SK-N-SH (cell line): ENCODE measurements at regions not wholly inside any gene's neighbourhood (a gene's known extent, or its start where the extent isn't known, plus 50 kb on each side); places are given as distances from the start of the nearest gene placed in this dataset.

Experiments used
- CTCF ChIA-PET: fragments of 300-600, 350-600 bp; formaldehyde crosslinking; extraction: SDS; loops from one replicate; lab custom pipeline; 2021; lab: Yijun Ruan, JAX
- POLR2A ChIA-PET: fragments of 350-600 bp; sonication (Branson Sonifier 250); formaldehyde crosslinking; extraction: SDS; loops from one replicate; lab custom pipeline; 2020; ENCODE audit warnings: antibody characterized with exemption, inconsistent platforms; lab: Yijun Ruan, JAX
- DNase-seq: peaks from one replicate; pipeline ENCODE4 v3.0.0; 2012
- H2AFZ ChIP-seq: fragments of 200-600 bp; sonication (generic); 2 replicates; pipeline ENCODE4 v1.8.1; 2016; ENCODE audit warnings: antibody characterized with exemption, mild to moderate bottlenecking, low read depth
- H3F3A ChIP-seq: fragments of 200-600 bp; sonication (generic); replicated peaks from 2 replicates; pipeline ENCODE3; 2016; ENCODE audit warnings: antibody characterized with exemption, mild to moderate bottlenecking; ENCODE audit not compliant: insufficient read depth
- H3K27ac ChIP-seq, 2 experiments: fragments of 200-500 bp in 1 of 2; fragments of 200-600 bp in 1 of 2; sonication (Bioruptor generic) in 1 of 2; sonication (generic), shearing (Covaris generic) in 1 of 2; 2 replicates each; pipeline versions ENCODE4 v1.5.1 to v1.6.1; 2014 to 2016; ENCODE audit warnings: low read depth in 2 of 2, inconsistent platforms in 1 of 2, low read length in 1 of 2, mild to moderate bottlenecking in 1 of 2, mixed read lengths in 1 of 2
- H3K27me3 ChIP-seq: fragments of 200-600 bp; sonication (generic), shearing (Covaris generic); 2 replicates; pipeline ENCODE4 v1.6.1; 2016; ENCODE audit warnings: mixed run types; ENCODE audit not compliant: insufficient read depth
- H3K36me3 ChIP-seq, 2 experiments: fragments of 200-500 bp in 1 of 2; fragments of 200-600 bp in 1 of 2; sonication (Bioruptor generic) in 1 of 2; sonication (generic) in 1 of 2; replicated peaks in 1 of 2; 2 replicates each; pipeline versions ENCODE3 to v1.5.1; 2014 to 2016; ENCODE audit warnings: low read length in 1 of 2, mild to moderate bottlenecking in 1 of 2; ENCODE audit not compliant: insufficient read depth in 2 of 2, control insufficient read depth in 1 of 2
- H3K4me1 ChIP-seq, 2 experiments: fragments of 200-500 bp in 1 of 2; fragments of 200-600 bp in 1 of 2; sonication (Bioruptor generic) in 1 of 2; sonication (generic), shearing (Covaris generic) in 1 of 2; 2 replicates each; pipeline versions ENCODE4 v1.5.1 to v1.6.1; 2014 to 2016; ENCODE audit warnings: low read depth in 1 of 2, low read length in 1 of 2, mixed run types in 1 of 2; ENCODE audit not compliant: insufficient read depth in 2 of 2, control insufficient read depth in 1 of 2
- H3K4me2 ChIP-seq: fragments of 200-600 bp; sonication (generic), shearing (Covaris generic); 2 replicates; pipeline ENCODE4 v1.6.1; 2017; ENCODE audit warnings: mixed run types
- H3K4me3 ChIP-seq, 2 experiments: fragments of 200-500 bp in 1 of 2; fragments of 200-600 bp in 1 of 2; sonication (Bioruptor generic) in 1 of 2; sonication (generic), shearing (Covaris generic) in 1 of 2; 2 replicates each; pipeline versions ENCODE4 v1.5.1 to v1.8.1; 2014 to 2016; ENCODE audit warnings: low read depth in 2 of 2, inconsistent platforms in 1 of 2, low read length in 1 of 2, mild to moderate bottlenecking in 1 of 2, mixed read lengths in 1 of 2, moderate library complexity in 1 of 2
- H3K79me2 ChIP-seq: fragments of 200-600 bp; sonication (generic); 2 replicates; pipeline ENCODE4 v1.8.1; 2017; ENCODE audit warnings: mild to moderate bottlenecking; ENCODE audit not compliant: insufficient read depth
- H3K9ac ChIP-seq: fragments of 200-600 bp; sonication (generic); 2 replicates; pipeline ENCODE4 v1.6.1; 2017; ENCODE audit warnings: mixed run types
- H3K9me2 ChIP-seq: fragments of 200-600 bp; sonication (generic); 2 replicates; pipeline ENCODE4 v1.6.1; 2017; ENCODE audit warnings: mixed run types
- H3K9me3 ChIP-seq: fragments of 200-600 bp; sonication (generic); 2 replicates; pipeline ENCODE4 v1.6.1; 2017; ENCODE audit warnings: mixed run types, mild to moderate bottlenecking, moderate library complexity
- H4K20me1 ChIP-seq: fragments of 200-600 bp; sonication (generic); 2 replicates; pipeline ENCODE4 v1.6.1; 2017; ENCODE audit warnings: mild to moderate bottlenecking, mixed run types; ENCODE audit not compliant: insufficient read depth
- CHD2 ChIP-seq: fragments of 150-350 bp; IDR thresholded peaks from 2 replicates; pipeline ENCODE4 v1.6.1; 2018; ENCODE audit warnings: low read length; ENCODE audit not compliant: partially characterized antibody
- ELF1 ChIP-seq: IDR thresholded peaks from 2 replicates; pipeline ENCODE4 v1.4.0; 2012
- EZH2phosphoT487 ChIP-seq: fragments of 200-600 bp; sonication (generic); IDR thresholded peaks from 2 replicates; pipeline ENCODE4 v1.6.1; 2017; ENCODE audit warnings: low read depth, mixed run types, mild to moderate bottlenecking, antibody characterized with exemption, moderate library complexity, borderline replicate concordance
- FOSL2 ChIP-seq: IDR thresholded peaks from 2 replicates; pipeline ENCODE4 v1.4.0; 2012; ENCODE audit warnings: low read depth, mild to moderate bottlenecking, moderate library complexity, borderline replicate concordance
- FOXJ3 ChIP-seq: sonication (generic); formaldehyde crosslinking; IDR thresholded peaks from 2 replicates; pipeline ENCODE4 v1.5.1; 2020; ENCODE audit warnings: mild to moderate bottlenecking, missing genetic modification reagents
- FOXM1 ChIP-seq: IDR thresholded peaks from 2 replicates; pipeline ENCODE4 v1.4.0; 2012; ENCODE audit warnings: low read depth, mild to moderate bottlenecking
- GABPA ChIP-seq: IDR thresholded peaks from 2 replicates; pipeline ENCODE4 v1.4.0; 2012; ENCODE audit warnings: low read depth, mild to moderate bottlenecking
- GATA2 ChIP-seq: sonication (generic); formaldehyde crosslinking; IDR thresholded peaks from 2 replicates; pipeline ENCODE4 v1.5.0; 2020; ENCODE audit warnings: mild to moderate bottlenecking, missing genetic modification reagents
- MEF2A ChIP-seq: IDR thresholded peaks from 2 replicates; pipeline ENCODE4 v1.4.0; 2012; ENCODE audit warnings: low read depth, borderline replicate concordance
- NRF1 ChIP-seq: IDR thresholded peaks from 2 replicates; pipeline ENCODE4 v1.6.1; 2012; ENCODE audit warnings: low read depth, mild to moderate bottlenecking, low read length
- RAD21 ChIP-seq: IDR thresholded peaks from 2 replicates; pipeline ENCODE4 v1.6.1; 2012; ENCODE audit warnings: mild to moderate bottlenecking, low read length
- RCOR1 ChIP-seq: fragments of 150-350 bp; IDR thresholded peaks from 2 replicates; pipeline ENCODE4 v1.6.1; 2017; ENCODE audit warnings: antibody characterized with exemption, low read length
- RXRA ChIP-seq: IDR thresholded peaks from 2 replicates; pipeline ENCODE4 v1.4.0; 2012; ENCODE audit warnings: low read depth, mild to moderate bottlenecking, borderline replicate concordance
- SIN3A ChIP-seq: IDR thresholded peaks from 2 replicates; pipeline ENCODE4 v1.6.1; 2012; ENCODE audit warnings: low read depth, mild to moderate bottlenecking, low read length, moderate library complexity, borderline replicate concordance
- TCF12 ChIP-seq: IDR thresholded peaks from 2 replicates; pipeline ENCODE4 v1.4.0; 2012
- TEAD4 ChIP-seq: IDR thresholded peaks from 2 replicates; pipeline ENCODE4 v1.4.0; 2012; ENCODE audit warnings: mild to moderate bottlenecking, borderline replicate concordance; ENCODE audit not compliant: insufficient read depth
- YY1 ChIP-seq: IDR thresholded peaks from 2 replicates; pipeline ENCODE4 v1.4.0; 2012; ENCODE audit warnings: low read depth, mild to moderate bottlenecking
- WGBS: methylation state at CpG from one replicate; pipeline ENCODE4 v1.1.6; 2017; ENCODE audit warnings: low lambda C conversion rate; 5-methylcytosine and 5-hydroxymethylcytosine counted together
- TF ChIP-seq, protein P1 (sequence below): fragments of 200-600 bp; sonication (generic); IDR thresholded peaks from 2 replicates; pipeline ENCODE4 v1.6.1; 2017; ENCODE audit warnings: antibody characterized with exemption, mild to moderate bottlenecking, moderate library complexity
- TF ChIP-seq, protein P2 (sequence below): IDR thresholded peaks from 2 replicates; pipeline ENCODE4 v1.4.0; 2012; ENCODE audit warnings: low read depth
- TF ChIP-seq, protein P3 (sequence below): IDR thresholded peaks from 2 replicates; pipeline ENCODE4 v1.4.0; 2012; ENCODE audit warnings: low read depth, borderline replicate concordance
- TF ChIP-seq, protein P4 (sequence below): fragments of 150-350 bp; IDR thresholded peaks from 2 replicates; pipeline ENCODE4 v1.6.1; 2017; ENCODE audit warnings: antibody characterized with exemption, low read length, low read depth, borderline replicate concordance
- TF ChIP-seq, protein P5 (sequence below): IDR thresholded peaks from 2 replicates; pipeline ENCODE4 v1.6.1; 2012; ENCODE audit warnings: mild to moderate bottlenecking, low read depth, low read length, moderate library complexity

DNA sequence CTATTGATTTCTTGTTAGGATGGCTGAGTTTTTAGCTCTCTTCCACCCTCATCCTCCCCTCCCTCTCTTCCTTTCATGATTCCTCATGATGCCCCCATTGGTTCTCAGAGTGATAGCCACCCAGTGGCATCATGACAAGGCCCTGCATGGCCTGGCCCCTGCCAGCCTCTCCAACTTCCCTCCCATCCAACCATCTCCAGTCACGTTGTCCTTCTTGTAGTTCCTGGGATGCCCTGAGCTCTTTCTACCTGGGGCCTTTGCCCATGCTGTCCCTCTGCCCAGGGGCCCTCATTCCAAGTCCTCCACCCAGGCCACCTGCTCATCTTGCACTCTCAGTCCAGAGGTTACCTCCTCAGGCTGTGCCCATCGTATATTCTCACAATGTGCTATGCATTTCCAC is 247.5 kb downstream of the TFCP2L1 start (continued):
- TF ChIP-seq, protein P1, sequence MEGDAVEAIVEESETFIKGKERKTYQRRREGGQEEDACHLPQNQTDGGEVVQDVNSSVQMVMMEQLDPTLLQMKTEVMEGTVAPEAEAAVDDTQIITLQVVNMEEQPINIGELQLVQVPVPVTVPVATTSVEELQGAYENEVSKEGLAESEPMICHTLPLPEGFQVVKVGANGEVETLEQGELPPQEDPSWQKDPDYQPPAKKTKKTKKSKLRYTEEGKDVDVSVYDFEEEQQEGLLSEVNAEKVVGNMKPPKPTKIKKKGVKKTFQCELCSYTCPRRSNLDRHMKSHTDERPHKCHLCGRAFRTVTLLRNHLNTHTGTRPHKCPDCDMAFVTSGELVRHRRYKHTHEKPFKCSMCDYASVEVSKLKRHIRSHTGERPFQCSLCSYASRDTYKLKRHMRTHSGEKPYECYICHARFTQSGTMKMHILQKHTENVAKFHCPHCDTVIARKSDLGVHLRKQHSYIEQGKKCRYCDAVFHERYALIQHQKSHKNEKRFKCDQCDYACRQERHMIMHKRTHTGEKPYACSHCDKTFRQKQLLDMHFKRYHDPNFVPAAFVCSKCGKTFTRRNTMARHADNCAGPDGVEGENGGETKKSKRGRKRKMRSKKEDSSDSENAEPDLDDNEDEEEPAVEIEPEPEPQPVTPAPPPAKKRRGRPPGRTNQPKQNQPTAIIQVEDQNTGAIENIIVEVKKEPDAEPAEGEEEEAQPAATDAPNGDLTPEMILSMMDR, result no peak
- TF ChIP-seq EZH2phosphoT487 (no peak), TCF12 (no peak), YY1 (no peak), RXRA (no peak), MEF2A (no peak), FOXM1 (no peak)

DNA sequence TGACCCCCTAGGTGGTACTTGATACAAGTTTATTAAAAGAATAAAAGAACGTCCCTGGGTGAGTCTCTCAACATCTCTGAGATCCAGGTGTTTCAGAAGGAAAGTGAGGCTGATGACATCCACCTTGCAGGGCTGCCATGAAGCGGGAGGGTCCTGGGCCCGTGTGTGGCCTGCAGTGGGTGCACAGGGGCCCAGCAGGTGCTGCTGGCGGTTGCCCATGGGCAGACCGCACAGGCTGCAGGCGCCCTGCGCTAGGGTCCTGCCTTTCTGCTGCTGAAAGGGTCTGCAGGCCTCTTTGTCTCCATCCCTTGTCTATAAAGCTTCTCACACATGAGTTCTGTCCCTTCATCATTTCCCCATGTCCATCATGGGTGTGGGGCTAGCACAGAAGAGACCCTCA is 247.0 kb downstream of the TFCP2L1 start:
- DNase-seq, result no peak
- TF ChIP-seq GATA2 (CRISPR knock-in tag) (no peak), NRF1 (no peak), FOSL2 (no peak), FOXJ3 (CRISPR knock-in tag) (no peak), SIN3A (no peak), GABPA (no peak), TEAD4 (no peak), ELF1 (no peak), RCOR1 (no peak), CHD2 (no peak), RAD21 (no peak), EZH2phosphoT487 (no peak)
- TF ChIP-seq, protein P2, sequence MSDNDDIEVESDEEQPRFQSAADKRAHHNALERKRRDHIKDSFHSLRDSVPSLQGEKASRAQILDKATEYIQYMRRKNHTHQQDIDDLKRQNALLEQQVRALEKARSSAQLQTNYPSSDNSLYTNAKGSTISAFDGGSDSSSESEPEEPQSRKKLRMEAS, result no peak
- TF ChIP-seq, protein P3, sequence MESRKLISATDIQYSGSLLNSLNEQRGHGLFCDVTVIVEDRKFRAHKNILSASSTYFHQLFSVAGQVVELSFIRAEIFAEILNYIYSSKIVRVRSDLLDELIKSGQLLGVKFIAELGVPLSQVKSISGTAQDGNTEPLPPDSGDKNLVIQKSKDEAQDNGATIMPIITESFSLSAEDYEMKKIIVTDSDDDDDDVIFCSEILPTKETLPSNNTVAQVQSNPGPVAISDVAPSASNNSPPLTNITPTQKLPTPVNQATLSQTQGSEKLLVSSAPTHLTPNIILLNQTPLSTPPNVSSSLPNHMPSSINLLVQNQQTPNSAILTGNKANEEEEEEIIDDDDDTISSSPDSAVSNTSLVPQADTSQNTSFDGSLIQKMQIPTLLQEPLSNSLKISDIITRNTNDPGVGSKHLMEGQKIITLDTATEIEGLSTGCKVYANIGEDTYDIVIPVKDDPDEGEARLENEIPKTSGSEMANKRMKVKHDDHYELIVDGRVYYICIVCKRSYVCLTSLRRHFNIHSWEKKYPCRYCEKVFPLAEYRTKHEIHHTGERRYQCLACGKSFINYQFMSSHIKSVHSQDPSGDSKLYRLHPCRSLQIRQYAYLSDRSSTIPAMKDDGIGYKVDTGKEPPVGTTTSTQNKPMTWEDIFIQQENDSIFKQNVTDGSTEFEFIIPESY, result no peak
- TF ChIP-seq, protein P4, sequence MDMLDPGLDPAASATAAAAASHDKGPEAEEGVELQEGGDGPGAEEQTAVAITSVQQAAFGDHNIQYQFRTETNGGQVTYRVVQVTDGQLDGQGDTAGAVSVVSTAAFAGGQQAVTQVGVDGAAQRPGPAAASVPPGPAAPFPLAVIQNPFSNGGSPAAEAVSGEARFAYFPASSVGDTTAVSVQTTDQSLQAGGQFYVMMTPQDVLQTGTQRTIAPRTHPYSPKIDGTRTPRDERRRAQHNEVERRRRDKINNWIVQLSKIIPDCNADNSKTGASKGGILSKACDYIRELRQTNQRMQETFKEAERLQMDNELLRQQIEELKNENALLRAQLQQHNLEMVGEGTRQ, result no peak
- TF ChIP-seq, protein P5, sequence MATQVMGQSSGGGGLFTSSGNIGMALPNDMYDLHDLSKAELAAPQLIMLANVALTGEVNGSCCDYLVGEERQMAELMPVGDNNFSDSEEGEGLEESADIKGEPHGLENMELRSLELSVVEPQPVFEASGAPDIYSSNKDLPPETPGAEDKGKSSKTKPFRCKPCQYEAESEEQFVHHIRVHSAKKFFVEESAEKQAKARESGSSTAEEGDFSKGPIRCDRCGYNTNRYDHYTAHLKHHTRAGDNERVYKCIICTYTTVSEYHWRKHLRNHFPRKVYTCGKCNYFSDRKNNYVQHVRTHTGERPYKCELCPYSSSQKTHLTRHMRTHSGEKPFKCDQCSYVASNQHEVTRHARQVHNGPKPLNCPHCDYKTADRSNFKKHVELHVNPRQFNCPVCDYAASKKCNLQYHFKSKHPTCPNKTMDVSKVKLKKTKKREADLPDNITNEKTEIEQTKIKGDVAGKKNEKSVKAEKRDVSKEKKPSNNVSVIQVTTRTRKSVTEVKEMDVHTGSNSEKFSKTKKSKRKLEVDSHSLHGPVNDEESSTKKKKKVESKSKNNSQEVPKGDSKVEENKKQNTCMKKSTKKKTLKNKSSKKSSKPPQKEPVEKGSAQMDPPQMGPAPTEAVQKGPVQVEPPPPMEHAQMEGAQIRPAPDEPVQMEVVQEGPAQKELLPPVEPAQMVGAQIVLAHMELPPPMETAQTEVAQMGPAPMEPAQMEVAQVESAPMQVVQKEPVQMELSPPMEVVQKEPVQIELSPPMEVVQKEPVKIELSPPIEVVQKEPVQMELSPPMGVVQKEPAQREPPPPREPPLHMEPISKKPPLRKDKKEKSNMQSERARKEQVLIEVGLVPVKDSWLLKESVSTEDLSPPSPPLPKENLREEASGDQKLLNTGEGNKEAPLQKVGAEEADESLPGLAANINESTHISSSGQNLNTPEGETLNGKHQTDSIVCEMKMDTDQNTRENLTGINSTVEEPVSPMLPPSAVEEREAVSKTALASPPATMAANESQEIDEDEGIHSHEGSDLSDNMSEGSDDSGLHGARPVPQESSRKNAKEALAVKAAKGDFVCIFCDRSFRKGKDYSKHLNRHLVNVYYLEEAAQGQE, result no peak
- CTCF ChIA-PET, result interaction anchor here (0.8 to 1.9 kb wide), 5 partner anchors 10 to 342 kb away, joined by 3 to 7 read pairs (median 4); no protein-coding TSS in a partner anchor

More for the DNA sequence above, 247.0 kb downstream of the TFCP2L1 start:
- no peaks in the 10 kb centered on the region for H3K36me3 ChIP-seq
- no peak overlapping the region for H3K4me2 ChIP-seq
- peaks cover 0 to 18% of the 10 kb centered on the region in 2 experiments; a peak in 1 of 4 replicates for H3K4me1 ChIP-seq
- H3K27me3 ChIP-seq, result peaks cover 23% of the 10 kb centered on the region
- H3K27ac ChIP-seq, result no peak overlapping the region; a peak in 1 of 4 replicates
- no peak overlapping the region for H3K4me3 ChIP-seq
- no peaks in the 10 kb centered on the region for H3K79me2 ChIP-seq
- 22% methylated on average over 3 of the region's 7 CpGs for WGBS
- H3K9ac ChIP-seq, result no peak overlapping the region
- no peaks in the 10 kb centered on the region for H4K20me1 ChIP-seq
- POLR2A ChIA-PET, result no interaction called here
- H2AFZ ChIP-seq, result no peak overlapping the region
- H3K9me2 ChIP-seq, result no peaks in the 10 kb centered on the region
- H3F3A ChIP-seq, result no peaks in the 10 kb centered on the region
- H3K9me3 ChIP-seq, result no peaks in the 10 kb centered on the region
